ENCODE measurements at regions not wholly inside any gene's neighbourhood (a gene's known extent, or its start where the extent isn't known, plus 50 kb on each side); places are given as distances from the start of the nearest gene placed in this dataset.

DNA sequence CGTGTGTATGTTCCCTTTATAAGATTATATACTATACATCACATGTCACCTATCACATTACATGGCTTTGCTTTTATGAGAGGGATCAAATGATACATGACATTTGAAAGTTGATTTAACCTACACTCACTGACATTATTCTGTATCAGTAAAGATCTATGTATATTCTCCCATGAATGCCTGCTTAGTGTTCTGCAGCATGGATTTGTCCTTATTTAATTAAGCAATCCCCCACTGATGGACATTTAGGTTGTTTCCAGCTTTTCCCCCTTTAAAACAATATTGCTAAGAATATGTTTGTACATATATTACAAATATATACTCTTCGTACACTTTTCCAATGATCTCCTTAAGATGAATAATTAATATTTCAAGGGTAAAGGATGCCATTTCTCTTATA lies 297.4 kb downstream of the TFAP2C start:
- Histone ChIP-seq H3K27me3 (ENCODE audit: insufficient read depth, low read length) (peaks cover 21% of the 10 kb centered on the region), H4K20me1 (ENCODE audit: insufficient read depth) (no peaks in the 10 kb centered on the region), H3K79me2 (ENCODE audit: insufficient read depth, low read length) (no peaks in the 10 kb centered on the region), H3K4me2 (ENCODE audit: low read length) (no peak overlapping the region), H3K9me3 (ENCODE audit: control insufficient read depth in 1 of 2, insufficient read depth in 1 of 2, low read depth in 1 of 2, low read length in 2 of 2) (no peaks in the 10 kb centered on the region), H3K36me3 (ENCODE audit: control insufficient read depth in 1 of 2, insufficient read depth in 2 of 2, low read length in 2 of 2) (no peaks in the 10 kb centered on the region), H3K4me3 (replicated peaks in 1 of 2; ENCODE audit: low read depth in 1 of 2, low read length in 2 of 2) (no peak overlapping the region), H2AFZ (ENCODE audit: low read depth, low read length, poor library complexity, severe bottlenecking) (no peak overlapping the region), H3K9me2 (ENCODE audit: insufficient read depth) (no peaks in the 10 kb centered on the region), H3K9ac (ENCODE audit: low read length) (no peak overlapping the region), H3K4me1 (ENCODE audit: control insufficient read depth in 1 of 2, insufficient read depth in 2 of 2, low read length in 2 of 2) (no peaks in the 10 kb centered on the region), H3K27ac (ENCODE audit: low read depth, low read length) (no peak overlapping the region)
- ATAC-seq (no peak), DNase-seq (ENCODE audit: low read depth, low spot score) (no peak)
- TF ChIP-seq JUND (IDR thresholded peaks at IDR 0.05) (no peak), POLR2A (IDR thresholded peaks at IDR 0.05; ENCODE audit: borderline replicate concordance, extremely low read depth, insufficient read depth, insufficient read length) (no peak), RAD21 (IDR thresholded peaks at IDR 0.05; ENCODE audit: low read depth) (no peak), ZNF274 (IDR thresholded peaks at IDR 0.05; ENCODE audit: low read depth, low read length) (no peak), SIN3A (IDR thresholded peaks at IDR 0.05; ENCODE audit: low read depth) (no peak), TCF7L2 (IDR thresholded peaks at IDR 0.05; ENCODE audit: borderline replicate concordance, extremely low read depth, insufficient read depth, insufficient read length) (no peak)
- TF ChIP-seq, protein P1, sequence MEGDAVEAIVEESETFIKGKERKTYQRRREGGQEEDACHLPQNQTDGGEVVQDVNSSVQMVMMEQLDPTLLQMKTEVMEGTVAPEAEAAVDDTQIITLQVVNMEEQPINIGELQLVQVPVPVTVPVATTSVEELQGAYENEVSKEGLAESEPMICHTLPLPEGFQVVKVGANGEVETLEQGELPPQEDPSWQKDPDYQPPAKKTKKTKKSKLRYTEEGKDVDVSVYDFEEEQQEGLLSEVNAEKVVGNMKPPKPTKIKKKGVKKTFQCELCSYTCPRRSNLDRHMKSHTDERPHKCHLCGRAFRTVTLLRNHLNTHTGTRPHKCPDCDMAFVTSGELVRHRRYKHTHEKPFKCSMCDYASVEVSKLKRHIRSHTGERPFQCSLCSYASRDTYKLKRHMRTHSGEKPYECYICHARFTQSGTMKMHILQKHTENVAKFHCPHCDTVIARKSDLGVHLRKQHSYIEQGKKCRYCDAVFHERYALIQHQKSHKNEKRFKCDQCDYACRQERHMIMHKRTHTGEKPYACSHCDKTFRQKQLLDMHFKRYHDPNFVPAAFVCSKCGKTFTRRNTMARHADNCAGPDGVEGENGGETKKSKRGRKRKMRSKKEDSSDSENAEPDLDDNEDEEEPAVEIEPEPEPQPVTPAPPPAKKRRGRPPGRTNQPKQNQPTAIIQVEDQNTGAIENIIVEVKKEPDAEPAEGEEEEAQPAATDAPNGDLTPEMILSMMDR (IDR thresholded peaks at IDR 0.05 in 2 of 3, conservative IDR thresholded peaks at IDR 0.05 in 1 of 3; ENCODE audit: borderline replicate concordance in 1 of 3, insufficient read depth in 1 of 3, low read depth in 2 of 3, low read length in 2 of 3), result no peak
- TF ChIP-seq, protein P2, sequence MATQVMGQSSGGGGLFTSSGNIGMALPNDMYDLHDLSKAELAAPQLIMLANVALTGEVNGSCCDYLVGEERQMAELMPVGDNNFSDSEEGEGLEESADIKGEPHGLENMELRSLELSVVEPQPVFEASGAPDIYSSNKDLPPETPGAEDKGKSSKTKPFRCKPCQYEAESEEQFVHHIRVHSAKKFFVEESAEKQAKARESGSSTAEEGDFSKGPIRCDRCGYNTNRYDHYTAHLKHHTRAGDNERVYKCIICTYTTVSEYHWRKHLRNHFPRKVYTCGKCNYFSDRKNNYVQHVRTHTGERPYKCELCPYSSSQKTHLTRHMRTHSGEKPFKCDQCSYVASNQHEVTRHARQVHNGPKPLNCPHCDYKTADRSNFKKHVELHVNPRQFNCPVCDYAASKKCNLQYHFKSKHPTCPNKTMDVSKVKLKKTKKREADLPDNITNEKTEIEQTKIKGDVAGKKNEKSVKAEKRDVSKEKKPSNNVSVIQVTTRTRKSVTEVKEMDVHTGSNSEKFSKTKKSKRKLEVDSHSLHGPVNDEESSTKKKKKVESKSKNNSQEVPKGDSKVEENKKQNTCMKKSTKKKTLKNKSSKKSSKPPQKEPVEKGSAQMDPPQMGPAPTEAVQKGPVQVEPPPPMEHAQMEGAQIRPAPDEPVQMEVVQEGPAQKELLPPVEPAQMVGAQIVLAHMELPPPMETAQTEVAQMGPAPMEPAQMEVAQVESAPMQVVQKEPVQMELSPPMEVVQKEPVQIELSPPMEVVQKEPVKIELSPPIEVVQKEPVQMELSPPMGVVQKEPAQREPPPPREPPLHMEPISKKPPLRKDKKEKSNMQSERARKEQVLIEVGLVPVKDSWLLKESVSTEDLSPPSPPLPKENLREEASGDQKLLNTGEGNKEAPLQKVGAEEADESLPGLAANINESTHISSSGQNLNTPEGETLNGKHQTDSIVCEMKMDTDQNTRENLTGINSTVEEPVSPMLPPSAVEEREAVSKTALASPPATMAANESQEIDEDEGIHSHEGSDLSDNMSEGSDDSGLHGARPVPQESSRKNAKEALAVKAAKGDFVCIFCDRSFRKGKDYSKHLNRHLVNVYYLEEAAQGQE (IDR thresholded peaks at IDR 0.05; ENCODE audit: low read depth), result no peak
- TF ChIP-seq, protein P3, sequence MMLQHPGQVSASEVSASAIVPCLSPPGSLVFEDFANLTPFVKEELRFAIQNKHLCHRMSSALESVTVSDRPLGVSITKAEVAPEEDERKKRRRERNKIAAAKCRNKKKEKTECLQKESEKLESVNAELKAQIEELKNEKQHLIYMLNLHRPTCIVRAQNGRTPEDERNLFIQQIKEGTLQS (IDR thresholded peaks at IDR 0.05), result no peak
- RAD21 ChIA-PET (ENCODE audit: low non-redundant PET in 1 of 2, low total read pairs in 2 of 2, uncharacterized antibody in 2 of 2, unreplicated experiment in 2 of 2), result no interaction called here
- CTCF ChIA-PET, result no interaction called here
- POLR2A ChIA-PET, result no interaction called here
- intact Hi-C loops (cut with micrococcal nuclease), result no loop called here
- BruUV-seq (replicated peaks), result no TSS peak
